Suprapubic skin (tissue), 4 donors: ENCODE measurements at regions not wholly inside any gene's neighbourhood (a gene's known extent, or its start where the extent isn't known, plus 50 kb on each side); places are given as distances from the start of the nearest gene placed in this dataset.
"Not testable (repeated sequence)": the region's sequence is repeated elsewhere in the genome, so short reads cannot be mapped to it uniquely, and the experiment has no call there.

Experiments used
- DNase-seq, 2 donors: peaks; one replicate each; pipeline ENCODE4 v3.0.0-alpha.2; 2019; ENCODE audit warnings: low spot score in 2 of 2
- H3K27ac ChIP-seq: fragments of 200-600 bp; sonication (generic); one replicate; pipeline ENCODE4 v1.5.1; 2019
- H3K27me3 ChIP-seq: fragments of 200-600 bp; sonication (generic); one replicate; pipeline ENCODE4 v1.5.1; 2019
- H3K36me3 ChIP-seq: fragments of 200-600 bp; sonication (generic); one replicate; pipeline ENCODE4 v1.5.1; 2019
- H3K4me1 ChIP-seq: fragments of 200-600 bp; sonication (generic); one replicate; pipeline ENCODE4 v1.5.1; 2019
- H3K4me3 ChIP-seq: fragments of 200-600 bp; sonication (generic); one replicate; pipeline ENCODE4 v1.5.1; 2019; ENCODE audit warnings: mild to moderate bottlenecking
- H3K9me3 ChIP-seq: fragments of 200-600 bp; sonication (generic); one replicate; pipeline ENCODE4 v1.5.1; 2019
- EP300 ChIP-seq: sonication (generic); formaldehyde crosslinking; IDR thresholded peaks from one replicate; pipeline ENCODE4 v1.6.1; 2017; ENCODE audit warnings: antibody characterized with exemption
- POLR2A ChIP-seq, 2 donors: fragments of 450-650 bp; IDR thresholded peaks; one replicate each; pipeline ENCODE4 v1.6.1; 2017; ENCODE audit warnings: antibody characterized with exemption in 2 of 2, mild to moderate bottlenecking in 2 of 2, moderate library complexity in 2 of 2
- POLR2AphosphoS5 ChIP-seq, 3 donors: sonication (generic); formaldehyde crosslinking; IDR thresholded peaks; one replicate each; pipeline ENCODE4 v1.6.1; 2017; ENCODE audit warnings: antibody characterized with exemption in 3 of 3
- WGBS: methylation state at CpG from one replicate; pipeline ENCODE4 v1.1.5; 2018; 5-methylcytosine and 5-hydroxymethylcytosine counted together
- TF ChIP-seq, protein P1 (sequence below), 2 donors: fragments of 200-600 bp in 1 of 2; fragments of 450-650 bp in 1 of 2; sonication (generic) in 1 of 2; IDR thresholded peaks; one replicate each; pipeline ENCODE4 v1.5.1; 2016 to 2019; ENCODE audit warnings: antibody characterized with exemption in 2 of 2, mild to moderate bottlenecking in 1 of 2, moderate library complexity in 1 of 2

DNA sequence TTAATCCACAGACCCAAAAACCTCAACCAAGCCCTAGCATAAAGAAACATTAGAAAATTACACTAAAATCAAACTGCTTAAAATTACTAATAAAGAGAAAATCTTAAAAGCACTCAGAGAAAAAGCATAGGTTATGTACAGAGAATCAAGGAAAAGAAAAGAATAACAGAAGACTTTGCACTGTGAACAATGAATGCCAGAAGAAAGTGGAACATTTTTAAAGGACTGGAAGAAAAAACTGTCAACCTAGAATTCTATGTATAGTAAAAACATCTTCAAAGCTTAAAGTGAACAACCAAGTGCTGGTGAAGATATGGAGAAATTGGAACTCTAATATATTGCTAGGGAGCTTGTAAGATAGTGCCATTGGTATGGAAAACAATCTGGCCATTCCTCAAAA lies 82.7 kb upstream of the SLC6A11 start:
- no peak for DNase-seq
- Histone ChIP-seq H3K9me3 (peaks cover 5% of the 10 kb centered on the region), H3K36me3 (no peaks in the 10 kb centered on the region), H3K27ac (no peak overlapping the region), H3K27me3 (peaks cover 30% of the 10 kb centered on the region), H3K4me1 (no peaks in the 10 kb centered on the region), H3K4me3 (no peak overlapping the region)
- TF ChIP-seq EP300 (no peak), POLR2AphosphoS5 (IDR thresholded peaks at IDR 0.05) (no peak), POLR2A (IDR thresholded peaks at IDR 0.05) (no peak)
- TF ChIP-seq, protein P1, sequence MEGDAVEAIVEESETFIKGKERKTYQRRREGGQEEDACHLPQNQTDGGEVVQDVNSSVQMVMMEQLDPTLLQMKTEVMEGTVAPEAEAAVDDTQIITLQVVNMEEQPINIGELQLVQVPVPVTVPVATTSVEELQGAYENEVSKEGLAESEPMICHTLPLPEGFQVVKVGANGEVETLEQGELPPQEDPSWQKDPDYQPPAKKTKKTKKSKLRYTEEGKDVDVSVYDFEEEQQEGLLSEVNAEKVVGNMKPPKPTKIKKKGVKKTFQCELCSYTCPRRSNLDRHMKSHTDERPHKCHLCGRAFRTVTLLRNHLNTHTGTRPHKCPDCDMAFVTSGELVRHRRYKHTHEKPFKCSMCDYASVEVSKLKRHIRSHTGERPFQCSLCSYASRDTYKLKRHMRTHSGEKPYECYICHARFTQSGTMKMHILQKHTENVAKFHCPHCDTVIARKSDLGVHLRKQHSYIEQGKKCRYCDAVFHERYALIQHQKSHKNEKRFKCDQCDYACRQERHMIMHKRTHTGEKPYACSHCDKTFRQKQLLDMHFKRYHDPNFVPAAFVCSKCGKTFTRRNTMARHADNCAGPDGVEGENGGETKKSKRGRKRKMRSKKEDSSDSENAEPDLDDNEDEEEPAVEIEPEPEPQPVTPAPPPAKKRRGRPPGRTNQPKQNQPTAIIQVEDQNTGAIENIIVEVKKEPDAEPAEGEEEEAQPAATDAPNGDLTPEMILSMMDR (IDR thresholded peaks at IDR 0.05) = no peak

DNA sequence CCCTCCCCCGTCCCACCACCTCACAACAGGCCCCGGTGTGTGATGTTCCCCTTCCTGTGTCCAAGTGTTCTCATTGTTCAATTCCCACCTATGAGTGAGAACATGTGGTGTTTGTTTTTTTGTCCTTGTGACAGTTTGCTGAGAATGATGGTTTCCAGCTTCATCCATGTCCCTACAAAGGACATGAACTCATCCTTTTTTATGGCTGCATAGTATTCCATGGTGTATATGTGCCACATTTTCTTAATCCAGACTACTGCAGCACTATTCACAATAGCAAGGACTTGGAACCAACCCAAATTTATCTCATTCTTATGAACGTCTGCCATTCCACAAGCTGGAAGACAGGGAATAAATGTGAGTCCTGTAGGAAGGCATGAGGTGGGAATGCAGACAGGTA lies 79.6 kb upstream of the SLC6A11 start:
- peaks cover 39% of the 10 kb centered on the region for H3K27me3 ChIP-seq
- not testable (repeated sequence) for DNase-seq, H3K36me3 ChIP-seq, H3K4me1 ChIP-seq, H3K4me3 ChIP-seq, H3K9me3 ChIP-seq, H3K27ac ChIP-seq
- WGBS = 75% methylated on average over 3 of the region's 3 CpGs

DNA sequence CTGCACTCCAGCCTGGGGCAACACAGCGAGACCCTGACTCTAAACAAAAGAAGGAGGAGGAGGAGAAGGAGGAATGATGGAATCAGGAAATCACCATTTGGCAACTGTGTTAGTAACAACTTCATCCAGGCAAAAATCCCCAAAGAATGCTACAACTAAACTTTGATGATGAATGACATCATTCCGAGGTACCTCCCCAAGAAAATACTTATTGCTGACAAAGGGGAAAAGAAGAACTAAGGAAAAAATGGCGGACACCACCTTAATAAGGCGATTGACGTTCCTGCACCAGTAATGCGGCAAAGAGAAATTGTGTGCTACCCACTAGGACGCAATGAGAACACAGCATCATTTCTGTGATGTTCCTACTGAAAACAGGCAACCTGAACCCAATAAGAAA lies 78.2 kb upstream of the SLC6A11 start:
- Histone ChIP-seq H3K36me3 (no peaks in the 10 kb centered on the region), H3K4me1 (peaks cover 7% of the 10 kb centered on the region), H3K27ac (no peak overlapping the region), H3K27me3 (peaks cover 39% of the 10 kb centered on the region), H3K9me3 (peaks cover 4% of the 10 kb centered on the region), H3K4me3 (no peak overlapping the region)
- WGBS = 79% methylated on average over 7 of the region's 7 CpGs
- TF ChIP-seq EP300 = no peak
- TF ChIP-seq, protein P1 (IDR thresholded peaks at IDR 0.05) = no peak
- no peak for TF ChIP-seq POLR2A (IDR thresholded peaks at IDR 0.05)
- TF ChIP-seq POLR2AphosphoS5 (IDR thresholded peaks at IDR 0.05) = no peak
- DNase-seq = no peak

DNA sequence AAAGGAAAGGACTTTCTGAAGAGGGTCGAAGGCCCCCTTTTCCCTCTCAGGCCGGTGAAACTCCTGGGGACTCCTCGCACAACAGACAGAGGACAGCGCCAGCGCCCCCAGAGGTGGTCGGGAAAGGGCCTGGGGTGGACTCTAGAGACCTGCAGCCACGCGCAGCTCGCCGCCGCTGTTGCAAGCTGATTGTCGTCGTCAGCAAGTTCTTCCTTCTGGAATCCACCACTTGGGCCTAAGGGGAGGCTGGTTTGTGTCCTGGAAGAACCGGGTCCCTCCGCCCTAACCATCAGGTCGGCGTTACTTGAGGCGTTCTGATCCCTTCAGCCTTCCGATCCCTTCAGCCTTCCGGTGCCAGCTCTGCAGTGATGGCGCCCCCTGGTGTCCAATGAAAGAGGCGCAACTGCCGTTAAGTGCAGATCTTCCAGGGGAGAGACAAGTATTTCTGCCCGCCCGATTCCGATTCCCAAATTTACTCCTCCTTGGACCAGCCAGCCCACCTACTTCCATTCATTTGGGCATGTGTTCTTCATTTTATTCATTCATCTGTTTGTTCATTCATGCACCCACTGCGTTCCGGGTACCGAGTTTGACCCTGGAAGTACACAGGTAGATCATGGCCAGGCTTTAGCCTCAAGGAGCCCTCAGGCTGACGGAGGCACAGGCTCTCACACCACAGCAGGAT lies 77.2 kb upstream of the SLC6A11 start:
- 3% methylated on average over 29 of the region's 30 CpGs for WGBS
- peaks cover 7% of the 10 kb centered on the region for H3K4me1 ChIP-seq
- peak overlapping the region; percentile 26 for H3K4me3 ChIP-seq
- no peaks in the 10 kb centered on the region for H3K36me3 ChIP-seq
- TF ChIP-seq POLR2A (IDR thresholded peaks at IDR 0.05) (no peak), POLR2AphosphoS5 (IDR thresholded peaks at IDR 0.05) (no peak)
- TF ChIP-seq, protein P1 (IDR thresholded peaks at IDR 0.05) = peak; percentile 51 to 87
- DNase-seq = peak in 1 of 2 donors; percentile 77
- H3K9me3 ChIP-seq = no peaks in the 10 kb centered on the region
- peaks cover 45% of the 10 kb centered on the region for H3K27me3 ChIP-seq
- H3K27ac ChIP-seq = no peak overlapping the region

DNA sequence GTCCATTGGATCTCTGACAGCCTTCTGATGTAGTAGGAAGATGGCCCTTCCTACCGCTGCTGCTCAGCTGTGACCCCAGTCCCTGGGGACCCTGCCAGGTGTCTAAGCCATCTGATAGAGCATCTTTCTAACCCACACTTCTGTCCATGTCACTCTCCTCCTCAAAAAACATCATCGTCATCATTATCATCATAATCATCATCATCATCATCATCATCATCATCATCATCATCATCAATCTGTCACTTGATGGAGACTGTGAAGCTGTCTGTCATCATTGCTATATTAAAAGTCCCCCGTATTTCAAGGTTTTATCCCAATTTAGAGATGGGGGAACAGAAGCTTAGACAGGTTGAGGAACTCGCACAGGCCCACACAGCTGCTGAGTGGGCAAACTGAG lies 75.1 kb upstream of the SLC6A11 start:
- H3K36me3 ChIP-seq = no peaks in the 10 kb centered on the region
- no peak for TF ChIP-seq EP300
- no peak for TF ChIP-seq POLR2AphosphoS5 (IDR thresholded peaks at IDR 0.05)
- TF ChIP-seq, protein P1 (IDR thresholded peaks at IDR 0.05) = no peak
- no peak for TF ChIP-seq POLR2A (IDR thresholded peaks at IDR 0.05)
- no peak overlapping the region for H3K27ac ChIP-seq
- peaks cover 49% of the 10 kb centered on the region for H3K27me3 ChIP-seq
- no peaks in the 10 kb centered on the region for H3K9me3 ChIP-seq
- H3K4me1 ChIP-seq = peaks cover 7% of the 10 kb centered on the region
- no peak for DNase-seq
- no peak overlapping the region for H3K4me3 ChIP-seq
- WGBS = 63% methylated on average over 4 of the region's 4 CpGs
